Fibroblast of pulmonary artery (primary cell): ENCODE measurements at regions not wholly inside any gene's neighbourhood (a gene's known extent, or its start where the extent isn't known, plus 50 kb on each side); places are given as distances from the start of the nearest gene placed in this dataset.
"Not testable (repeated sequence)": the region's sequence is repeated elsewhere in the genome, so short reads cannot be mapped to it uniquely, and the experiment has no call there.

Source experiments
- DNase-seq: peaks from one replicate; pipeline ENCODE4 v3.0.0-alpha.2; 2010; ENCODE audit warnings: low read depth
- H3K4me3 ChIP-seq: replicated peaks from 2 replicates; pipeline ENCODE4 v1.5.1; 2011; ENCODE audit warnings: low read depth, mild to moderate bottlenecking, control low read depth, low read length, moderate library complexity
- CTCF ChIP-seq: IDR thresholded peaks from 2 replicates; pipeline ENCODE4 v1.5.1; 2011; ENCODE audit warnings: mild to moderate bottlenecking, control low read depth, low read length, inconsistent platforms; ENCODE audit errors: missing control alignments

GRCh38 chr18:22827741-22828140 lies 105.4 kb upstream of the RBBP8 start:
- TF ChIP-seq CTCF: no peak
- no peak for DNase-seq
- H3K4me3 ChIP-seq: no peak overlapping the region

- DNase-seq: peak; percentile 36
- H3K4me3 ChIP-seq: no peak overlapping the region
- TF ChIP-seq CTCF: no peak
Measured at GRCh38 chr18:22828171-22828570, 105.0 kb upstream of the RBBP8 start.

- DNase-seq, H3K4me3 ChIP-seq: not testable (repeated sequence)
Measured at GRCh38 chr18:22828583-22828982, 104.5 kb upstream of the RBBP8 start.

- H3K4me3 ChIP-seq: no peak overlapping the region
- TF ChIP-seq CTCF: no peak
- no peak for DNase-seq
Measured at GRCh38 chr18:22829781-22830180, 103.3 kb upstream of the RBBP8 start.

GRCh38 chr18:22830511-22830910 lies 102.6 kb upstream of the RBBP8 start:
- DNase-seq: no peak
- no peak overlapping the region for H3K4me3 ChIP-seq
- TF ChIP-seq CTCF: no peak

- DNase-seq: peak; percentile 90
- TF ChIP-seq CTCF: no peak
- no peak overlapping the region for H3K4me3 ChIP-seq
Measured at GRCh38 chr18:22831441-22831904, 101.7 kb upstream of the RBBP8 start.

- TF ChIP-seq CTCF: no peak
- no peak for DNase-seq
- no peak overlapping the region for H3K4me3 ChIP-seq
Measured at GRCh38 chr18:22836932-22837331, 96.2 kb upstream of the RBBP8 start.
